NB4 (cell line): ENCODE measurements at regions not wholly inside any gene's neighbourhood (a gene's known extent, or its start where the extent isn't known, plus 50 kb on each side); places are given as distances from the start of the nearest gene placed in this dataset.

Experiments
- DNase-seq: peaks from one replicate; pipeline ENCODE4 v3.0.0; 2010; ENCODE audit warnings: low read depth
- H3K4me3 ChIP-seq: one replicate; pipeline ENCODE4 v1.5.1; 2011; ENCODE audit warnings: mild to moderate bottlenecking, low read depth, low read length, moderate library complexity
- CTCF ChIP-seq: IDR thresholded peaks from one replicate; pipeline ENCODE4 v1.5.1; 2012; ENCODE audit warnings: low read depth, low read length
- MAX ChIP-seq: IDR thresholded peaks from 2 replicates; pipeline ENCODE4 v1.6.1; 2011; ENCODE audit warnings: low read depth, low read length
- MYC ChIP-seq: IDR thresholded peaks from 2 replicates; pipeline ENCODE4 v1.6.1; 2011; ENCODE audit warnings: low read depth, low read length
- POLR2A ChIP-seq: IDR thresholded peaks from 2 replicates; pipeline ENCODE4 v1.6.1; 2011; ENCODE audit warnings: mild to moderate bottlenecking; ENCODE audit not compliant: insufficient read length; ENCODE audit errors: extremely low read depth

GRCh38 chr5:98401656-98402055 lies 371.8 kb upstream of the RGMB start:
- TF ChIP-seq MYC: no peak
- no peak for TF ChIP-seq POLR2A
- TF ChIP-seq MAX: no peak
- TF ChIP-seq CTCF: no peak
- no peak for DNase-seq
- no peak overlapping the region for H3K4me3 ChIP-seq

- no peak overlapping the region for H3K4me3 ChIP-seq
- TF ChIP-seq POLR2A (no peak), CTCF (no peak), MAX (no peak), MYC (no peak)
- DNase-seq: no peak
Observed at GRCh38 chr5:98402130-98402529, 371.3 kb upstream of the RGMB start.

GRCh38 chr5:98403131-98403530 lies 370.3 kb upstream of the RGMB start:
- no peak for DNase-seq
- TF ChIP-seq MYC (no peak), POLR2A (no peak), CTCF (no peak), MAX (no peak)

GRCh38 chr5:98414938-98415337 lies 358.5 kb upstream of the RGMB start:
- DNase-seq: no peak
- no peak overlapping the region for H3K4me3 ChIP-seq
- no peak for TF ChIP-seq CTCF
- TF ChIP-seq MAX: no peak
- no peak for TF ChIP-seq MYC
- TF ChIP-seq POLR2A: no peak

More at GRCh38 chr5:98403131-98403530, 370.3 kb upstream of the RGMB start:
- H3K4me3 ChIP-seq: no peak overlapping the region

- no peak for TF ChIP-seq MAX
- TF ChIP-seq POLR2A: no peak
- TF ChIP-seq CTCF: no peak
- no peak for TF ChIP-seq MYC
- no peak for DNase-seq
- H3K4me3 ChIP-seq: no peak overlapping the region
Observed at GRCh38 chr5:98415663-98416062, 357.8 kb upstream of the RGMB start.

- TF ChIP-seq POLR2A (no peak), MYC (no peak), MAX (no peak), CTCF (no peak)
- H3K4me3 ChIP-seq: no peak overlapping the region
- DNase-seq: no peak
Observed at GRCh38 chr5:98416541-98416940, 356.9 kb upstream of the RGMB start.
